ENCODE measurements at regions not wholly inside any gene's neighbourhood (a gene's known extent, or its start where the extent isn't known, plus 50 kb on each side); places are given as distances from the start of the nearest gene placed in this dataset.

- ChIA-PET POLR2A (ENCODE audit: unreplicated experiment) (no interaction called here), CTCF (no interaction called here)
- no TSS peak for BruUV-seq (replicated peaks)
- H4K20me1 ChIP-seq (ENCODE audit: low read length), result no peaks in the 10 kb centered on the region
- H3K4me2 ChIP-seq (ENCODE audit: low read length), result no peak overlapping the region
- H3K4me3 ChIP-seq (ENCODE audit: low read length), result no peak overlapping the region
- intact Hi-C loops (cut with micrococcal nuclease), result no loop called here
- H3K79me2 ChIP-seq (ENCODE audit: low read length), result no peaks in the 10 kb centered on the region
- TF ChIP-seq EZH2phosphoT487 (IDR thresholded peaks at IDR 0.05; ENCODE audit: borderline replicate concordance, low read length), result no peak
- H3F3A ChIP-seq (ENCODE audit: low read length, unreplicated experiment), result no peaks in the 10 kb centered on the region
- H2AFZ ChIP-seq (ENCODE audit: low read length), result no peak overlapping the region
- H3K4me1 ChIP-seq (ENCODE audit: insufficient read depth, low read length), result no peaks in the 10 kb centered on the region
- H3K36me3 ChIP-seq (ENCODE audit: low read depth, low read length), result no peaks in the 10 kb centered on the region
- no peaks in the 10 kb centered on the region for H3K9me2 ChIP-seq (replicated peaks; ENCODE audit: low read length)
- no peaks in the 10 kb centered on the region for H3K27me3 ChIP-seq (ENCODE audit: low read length)
- ATAC-seq, result no peak
- no peak overlapping the region for H3K27ac ChIP-seq (ENCODE audit: low read length)
- H3K9me3 ChIP-seq (ENCODE audit: low read length), result no peaks in the 10 kb centered on the region
- no peak for DNase-seq
- H3K9ac ChIP-seq (ENCODE audit: low read length), result no peak overlapping the region
These were observed 196.3 kb upstream of the DAPK1 start for GRCh38 chr9:87301371-87301770.

GRCh38 chr9:87305151-87305550, 192.5 kb upstream of the DAPK1 start:
- no peak overlapping the region for H3K27ac ChIP-seq (ENCODE audit: low read length)
- intact Hi-C loops (cut with micrococcal nuclease), result no loop called here
- H3K9ac ChIP-seq (ENCODE audit: low read length), result no peak overlapping the region
- DNase-seq (no peak), ATAC-seq (no peak)
- H4K20me1 ChIP-seq (ENCODE audit: low read length), result no peaks in the 10 kb centered on the region
- no peaks in the 10 kb centered on the region for H3K4me1 ChIP-seq (ENCODE audit: insufficient read depth, low read length)
- H3K4me3 ChIP-seq (ENCODE audit: low read length), result no peak overlapping the region
- no peaks in the 10 kb centered on the region for H3K9me3 ChIP-seq (ENCODE audit: low read length)
- BruUV-seq (replicated peaks), result no TSS peak
- no peaks in the 10 kb centered on the region for H3K79me2 ChIP-seq (ENCODE audit: low read length)
- no peak overlapping the region for H3K4me2 ChIP-seq (ENCODE audit: low read length)
- H2AFZ ChIP-seq (ENCODE audit: low read length), result no peak overlapping the region
- POLR2A ChIA-PET (ENCODE audit: unreplicated experiment), result no interaction called here
- TF ChIP-seq EZH2phosphoT487 (IDR thresholded peaks at IDR 0.05; ENCODE audit: borderline replicate concordance, low read length) (no peak), EZH2 (IDR thresholded peaks at IDR 0.05; ENCODE audit: low read length, unreplicated experiment) (no peak), CTCF (conservative IDR thresholded peaks at IDR 0.05; ENCODE audit: low read depth, low read length) (no peak)
- H3K27me3 ChIP-seq (ENCODE audit: low read length), result no peaks in the 10 kb centered on the region
- CTCF ChIA-PET, result no interaction called here
- no peaks in the 10 kb centered on the region for H3K9me2 ChIP-seq (replicated peaks; ENCODE audit: low read length)
- no peaks in the 10 kb centered on the region for H3F3A ChIP-seq (ENCODE audit: low read length, unreplicated experiment)
- H3K36me3 ChIP-seq (ENCODE audit: low read depth, low read length), result no peaks in the 10 kb centered on the region

GRCh38 chr9:87306006-87306405, 191.7 kb upstream of the DAPK1 start:
- Histone ChIP-seq H2AFZ (ENCODE audit: low read length) (no peak overlapping the region), H3K27ac (ENCODE audit: low read length) (no peak overlapping the region), H3K9ac (ENCODE audit: low read length) (no peak overlapping the region), H3F3A (ENCODE audit: low read length, unreplicated experiment) (no peaks in the 10 kb centered on the region), H3K4me1 (ENCODE audit: insufficient read depth, low read length) (no peaks in the 10 kb centered on the region), H4K20me1 (ENCODE audit: low read length) (no peaks in the 10 kb centered on the region), H3K4me3 (ENCODE audit: low read length) (no peak overlapping the region), H3K79me2 (ENCODE audit: low read length) (no peaks in the 10 kb centered on the region), H3K36me3 (ENCODE audit: low read depth, low read length) (no peaks in the 10 kb centered on the region), H3K4me2 (ENCODE audit: low read length) (no peak overlapping the region), H3K27me3 (ENCODE audit: low read length) (no peaks in the 10 kb centered on the region), H3K9me3 (ENCODE audit: low read length) (no peaks in the 10 kb centered on the region), H3K9me2 (replicated peaks; ENCODE audit: low read length) (no peaks in the 10 kb centered on the region)
- DNase-seq (no peak), ATAC-seq (no peak)
- intact Hi-C loops (cut with micrococcal nuclease), result no loop called here
- TF ChIP-seq EZH2phosphoT487 (IDR thresholded peaks at IDR 0.05; ENCODE audit: borderline replicate concordance, low read length) (no peak), CTCF (conservative IDR thresholded peaks at IDR 0.05; ENCODE audit: low read depth, low read length) (no peak), EZH2 (IDR thresholded peaks at IDR 0.05; ENCODE audit: low read length, unreplicated experiment) (no peak)
- ChIA-PET CTCF (no interaction called here), POLR2A (ENCODE audit: unreplicated experiment) (no interaction called here)
- BruUV-seq (replicated peaks), result no TSS peak

Data from PC-3 (cell line).